ENCODE measurements at regions not wholly inside any gene's neighbourhood (a gene's known extent, or its start where the extent isn't known, plus 50 kb on each side); places are given as distances from the start of the nearest gene placed in this dataset.

- H3K36me3 Mint-ChIP-seq (ENCODE audit: low read depth, unreplicated experiment) = no peaks in the 10 kb centered on the region
- DNase-seq (ENCODE audit: low spot score) = no peak
- H3K4me3 Mint-ChIP-seq (ENCODE audit: unreplicated experiment) = no peak overlapping the region
- H3K9me3 Mint-ChIP-seq (ENCODE audit: unreplicated experiment) = no peaks in the 10 kb centered on the region
- H3K27ac Mint-ChIP-seq (ENCODE audit: unreplicated experiment) = no peak overlapping the region
- H3K4me1 Mint-ChIP-seq (ENCODE audit: unreplicated experiment) = peaks cover 8% of the 10 kb centered on the region
- H3K27me3 Mint-ChIP-seq (ENCODE audit: unreplicated experiment) = no peaks in the 10 kb centered on the region
- no peak for TF ChIP-seq CTCF (IDR thresholded peaks at IDR 0.05; ENCODE audit: unreplicated experiment)
These were observed 524.8 kb downstream of the FUT8 start for GRCh38 chr14:65937079-65937959.

- no peak for DNase-seq (ENCODE audit: low spot score)
- H3K27me3 Mint-ChIP-seq (ENCODE audit: unreplicated experiment) = no peaks in the 10 kb centered on the region
- no peak for TF ChIP-seq CTCF (IDR thresholded peaks at IDR 0.05; ENCODE audit: unreplicated experiment)
- peaks cover 8% of the 10 kb centered on the region for H3K4me1 Mint-ChIP-seq (ENCODE audit: unreplicated experiment)
- H3K4me3 Mint-ChIP-seq (ENCODE audit: unreplicated experiment) = no peak overlapping the region
- H3K36me3 Mint-ChIP-seq (ENCODE audit: low read depth, unreplicated experiment) = no peaks in the 10 kb centered on the region
- no peaks in the 10 kb centered on the region for H3K9me3 Mint-ChIP-seq (ENCODE audit: unreplicated experiment)
- H3K27ac Mint-ChIP-seq (ENCODE audit: unreplicated experiment) = no peak overlapping the region
These were observed 525.4 kb downstream of the FUT8 start for GRCh38 chr14:65937960-65938316.

GRCh38 chr14:65938738-65939137, 526.2 kb downstream of the FUT8 start:
- H3K9me3 Mint-ChIP-seq (ENCODE audit: unreplicated experiment) = no peaks in the 10 kb centered on the region
- no peak overlapping the region for H3K4me3 Mint-ChIP-seq (ENCODE audit: unreplicated experiment)
- H3K36me3 Mint-ChIP-seq (ENCODE audit: low read depth, unreplicated experiment) = no peaks in the 10 kb centered on the region

GRCh38 chr14:65939184-65939583, 526.7 kb downstream of the FUT8 start:
- no peaks in the 10 kb centered on the region for H3K27me3 Mint-ChIP-seq (ENCODE audit: unreplicated experiment)
- DNase-seq (ENCODE audit: low spot score) = no peak
- no peaks in the 10 kb centered on the region for H3K36me3 Mint-ChIP-seq (ENCODE audit: low read depth, unreplicated experiment)
- no peak overlapping the region for H3K27ac Mint-ChIP-seq (ENCODE audit: unreplicated experiment)
- TF ChIP-seq CTCF (IDR thresholded peaks at IDR 0.05; ENCODE audit: unreplicated experiment) = no peak
- H3K4me3 Mint-ChIP-seq (ENCODE audit: unreplicated experiment) = no peak overlapping the region
- no peaks in the 10 kb centered on the region for H3K9me3 Mint-ChIP-seq (ENCODE audit: unreplicated experiment)
- H3K4me1 Mint-ChIP-seq (ENCODE audit: unreplicated experiment) = peaks cover 12% of the 10 kb centered on the region

More at GRCh38 chr14:65938738-65939137, 526.2 kb downstream of the FUT8 start:
- no peak for TF ChIP-seq CTCF (IDR thresholded peaks at IDR 0.05; ENCODE audit: unreplicated experiment)
- no peak for DNase-seq (ENCODE audit: low spot score)
- H3K4me1 Mint-ChIP-seq (ENCODE audit: unreplicated experiment) = peaks cover 12% of the 10 kb centered on the region
- H3K27ac Mint-ChIP-seq (ENCODE audit: unreplicated experiment) = no peak overlapping the region
- H3K27me3 Mint-ChIP-seq (ENCODE audit: unreplicated experiment) = no peaks in the 10 kb centered on the region

GRCh38 chr14:65940056-65940735, 527.7 kb downstream of the FUT8 start:
- TF ChIP-seq CTCF (IDR thresholded peaks at IDR 0.05; ENCODE audit: unreplicated experiment) = peak; percentile 52
- Mint-ChIP-seq H3K4me3 (ENCODE audit: unreplicated experiment) (no peak overlapping the region), H3K27me3 (ENCODE audit: unreplicated experiment) (peaks cover under 1% of the 10 kb centered on the region), H3K4me1 (ENCODE audit: unreplicated experiment) (peaks cover 12% of the 10 kb centered on the region), H3K9me3 (ENCODE audit: unreplicated experiment) (no peaks in the 10 kb centered on the region), H3K27ac (ENCODE audit: unreplicated experiment) (no peak overlapping the region), H3K36me3 (ENCODE audit: low read depth, unreplicated experiment) (no peaks in the 10 kb centered on the region)
- peak; percentile 28 for DNase-seq (ENCODE audit: low spot score)
